ENCODE measurements at regions not wholly inside any gene's neighbourhood (a gene's known extent, or its start where the extent isn't known, plus 50 kb on each side); places are given as distances from the start of the nearest gene placed in this dataset.

DNA sequence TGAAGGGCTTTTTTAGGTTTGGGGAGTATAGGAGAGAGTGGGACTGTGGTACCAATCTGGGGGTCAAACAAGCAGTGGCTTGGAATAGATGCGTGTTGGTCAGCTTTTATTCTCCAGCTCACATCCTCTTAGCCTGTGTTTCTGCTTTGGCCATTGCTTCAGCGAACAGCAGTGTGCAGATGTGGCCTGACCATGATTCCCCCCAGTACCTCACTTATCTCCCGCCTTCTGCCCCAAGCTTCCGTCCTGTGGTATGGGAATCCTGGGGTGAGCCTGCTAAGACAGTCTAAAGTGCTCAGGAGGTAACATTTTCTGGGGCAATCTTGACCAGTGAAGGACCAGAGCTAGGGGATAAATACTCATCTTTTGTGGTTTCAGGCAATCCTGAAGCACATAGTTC, 84.9 kb upstream of the TNP1 start:
- H3K27me3 ChIP-seq (ENCODE audit: control insufficient read depth, insufficient read depth, low read length) = no peaks in the 10 kb centered on the region
- TF ChIP-seq, protein P1, sequence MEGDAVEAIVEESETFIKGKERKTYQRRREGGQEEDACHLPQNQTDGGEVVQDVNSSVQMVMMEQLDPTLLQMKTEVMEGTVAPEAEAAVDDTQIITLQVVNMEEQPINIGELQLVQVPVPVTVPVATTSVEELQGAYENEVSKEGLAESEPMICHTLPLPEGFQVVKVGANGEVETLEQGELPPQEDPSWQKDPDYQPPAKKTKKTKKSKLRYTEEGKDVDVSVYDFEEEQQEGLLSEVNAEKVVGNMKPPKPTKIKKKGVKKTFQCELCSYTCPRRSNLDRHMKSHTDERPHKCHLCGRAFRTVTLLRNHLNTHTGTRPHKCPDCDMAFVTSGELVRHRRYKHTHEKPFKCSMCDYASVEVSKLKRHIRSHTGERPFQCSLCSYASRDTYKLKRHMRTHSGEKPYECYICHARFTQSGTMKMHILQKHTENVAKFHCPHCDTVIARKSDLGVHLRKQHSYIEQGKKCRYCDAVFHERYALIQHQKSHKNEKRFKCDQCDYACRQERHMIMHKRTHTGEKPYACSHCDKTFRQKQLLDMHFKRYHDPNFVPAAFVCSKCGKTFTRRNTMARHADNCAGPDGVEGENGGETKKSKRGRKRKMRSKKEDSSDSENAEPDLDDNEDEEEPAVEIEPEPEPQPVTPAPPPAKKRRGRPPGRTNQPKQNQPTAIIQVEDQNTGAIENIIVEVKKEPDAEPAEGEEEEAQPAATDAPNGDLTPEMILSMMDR (IDR thresholded peaks at IDR 0.05) = no peak
- no peak overlapping the region for H2AFZ ChIP-seq
- no peaks in the 10 kb centered on the region for H3K4me1 ChIP-seq
- H3K4me2 ChIP-seq (ENCODE audit: low read length) = no peak overlapping the region
- H3K9me3 ChIP-seq (ENCODE audit: control insufficient read depth, low read length) = no peaks in the 10 kb centered on the region
- no peak overlapping the region for H3K4me3 ChIP-seq (ENCODE audit: low read depth, low read length)
- H3K36me3 ChIP-seq (ENCODE audit: control insufficient read depth, insufficient read depth, low read length) = no peaks in the 10 kb centered on the region
- H3K9ac ChIP-seq = no peak overlapping the region
- no peaks in the 10 kb centered on the region for H3K79me2 ChIP-seq
- H3K27ac ChIP-seq = no peak overlapping the region

- Histone ChIP-seq H3K9ac (no peak overlapping the region), H3K79me2 (no peaks in the 10 kb centered on the region), H3K9me3 (ENCODE audit: control insufficient read depth, low read length) (no peaks in the 10 kb centered on the region), H3K4me2 (ENCODE audit: low read length) (no peak overlapping the region), H3K27me3 (ENCODE audit: control insufficient read depth, insufficient read depth, low read length) (no peaks in the 10 kb centered on the region), H3K36me3 (ENCODE audit: control insufficient read depth, insufficient read depth, low read length) (no peaks in the 10 kb centered on the region), H3K4me1 (no peaks in the 10 kb centered on the region), H2AFZ (no peak overlapping the region), H3K4me3 (ENCODE audit: low read depth, low read length) (no peak overlapping the region), H3K27ac (no peak overlapping the region)
- TF ChIP-seq, protein P1 (IDR thresholded peaks at IDR 0.05) = no peak
These were observed 83.2 kb upstream of the TNP1 start for GRCh38 chr2:216943109-216943508.

- no peaks in the 10 kb centered on the region for H3K4me1 ChIP-seq
- no peaks in the 10 kb centered on the region for H3K36me3 ChIP-seq (ENCODE audit: control insufficient read depth, insufficient read depth, low read length)
- H3K4me2 ChIP-seq (ENCODE audit: low read length) = no peak overlapping the region
- no peaks in the 10 kb centered on the region for H3K79me2 ChIP-seq
- no peak overlapping the region for H2AFZ ChIP-seq
- H3K9ac ChIP-seq = no peak overlapping the region
- no peak overlapping the region for H3K4me3 ChIP-seq (ENCODE audit: low read depth, low read length)
- no peaks in the 10 kb centered on the region for H3K9me3 ChIP-seq (ENCODE audit: control insufficient read depth, low read length)
- no peaks in the 10 kb centered on the region for H3K27me3 ChIP-seq (ENCODE audit: control insufficient read depth, insufficient read depth, low read length)
- H3K27ac ChIP-seq = no peak overlapping the region
- TF ChIP-seq, protein P1 (IDR thresholded peaks at IDR 0.05) = no peak
These were observed 82.6 kb upstream of the TNP1 start for GRCh38 chr2:216942465-216942864.

DNA sequence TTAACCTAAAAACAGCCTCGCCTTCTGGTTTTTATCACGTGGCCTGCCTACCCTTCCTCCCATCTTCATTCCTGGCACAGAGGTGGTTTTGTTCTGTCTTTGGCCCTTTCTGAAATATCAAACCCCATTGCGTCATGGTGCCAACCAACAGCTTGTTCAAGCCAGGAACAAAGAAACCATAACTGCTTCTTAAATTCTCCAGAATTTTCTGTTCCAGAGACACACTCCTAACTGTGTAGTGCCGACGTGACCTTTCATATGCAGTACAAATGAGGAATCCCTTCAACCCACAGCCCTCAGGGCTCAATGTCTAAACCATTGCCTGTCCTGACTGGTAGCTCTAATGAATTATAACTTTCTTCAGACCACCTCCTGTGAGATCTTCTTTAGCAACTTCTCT, 82.2 kb upstream of the TNP1 start:
- H3K9me3 ChIP-seq (ENCODE audit: control insufficient read depth, low read length) = no peaks in the 10 kb centered on the region
- H3K4me2 ChIP-seq (ENCODE audit: low read length) = no peak overlapping the region
- H3K9ac ChIP-seq = no peak overlapping the region
- no peak overlapping the region for H2AFZ ChIP-seq
- no peaks in the 10 kb centered on the region for H3K4me1 ChIP-seq
- no peaks in the 10 kb centered on the region for H3K36me3 ChIP-seq (ENCODE audit: control insufficient read depth, insufficient read depth, low read length)
- no peak overlapping the region for H3K4me3 ChIP-seq (ENCODE audit: low read depth, low read length)
- TF ChIP-seq, protein P1 (IDR thresholded peaks at IDR 0.05) = no peak
- no peak overlapping the region for H3K27ac ChIP-seq
- H3K79me2 ChIP-seq = no peaks in the 10 kb centered on the region
- no peaks in the 10 kb centered on the region for H3K27me3 ChIP-seq (ENCODE audit: control insufficient read depth, insufficient read depth, low read length)

DNA sequence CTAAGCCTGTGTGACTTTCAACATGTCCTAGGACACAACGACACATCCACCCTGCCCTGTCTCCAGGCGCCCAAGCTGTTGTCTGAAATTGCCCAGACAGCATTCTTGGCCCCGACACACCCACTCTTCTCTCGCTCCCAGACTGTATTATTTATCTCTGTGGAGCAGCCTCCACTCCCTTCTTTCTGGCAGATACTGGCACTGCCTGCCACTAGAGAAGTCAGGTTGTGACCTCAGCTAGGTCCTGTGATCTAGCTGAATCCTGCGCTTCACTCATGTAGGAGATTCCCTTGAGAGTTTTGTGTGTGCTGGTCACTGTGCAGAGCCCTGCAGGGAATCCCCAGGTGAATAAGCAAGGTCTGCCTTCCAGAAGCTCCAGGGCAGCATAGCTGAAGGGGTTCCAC, 77.1 kb upstream of the TNP1 start:
- Histone ChIP-seq H3K27me3 (ENCODE audit: control insufficient read depth, insufficient read depth, low read length) (no peaks in the 10 kb centered on the region), H3K4me2 (ENCODE audit: low read length) (no peak overlapping the region), H3K9me3 (ENCODE audit: control insufficient read depth, low read length) (no peaks in the 10 kb centered on the region), H2AFZ (no peak overlapping the region), H3K27ac (no peak overlapping the region), H3K9ac (no peak overlapping the region), H3K4me1 (no peaks in the 10 kb centered on the region), H3K36me3 (ENCODE audit: control insufficient read depth, insufficient read depth, low read length) (no peaks in the 10 kb centered on the region), H3K4me3 (ENCODE audit: low read depth, low read length) (no peak overlapping the region), H3K79me2 (no peaks in the 10 kb centered on the region)
- TF ChIP-seq, protein P1 (IDR thresholded peaks at IDR 0.05) = no peak
